T-helper 9 cell (primary cell): ENCODE measurements at regions not wholly inside any gene's neighbourhood (a gene's known extent, or its start where the extent isn't known, plus 50 kb on each side); places are given as distances from the start of the nearest gene placed in this dataset.
"Not testable (repeated sequence)": the region's sequence is repeated elsewhere in the genome, so short reads cannot be mapped to it uniquely, and the experiment has no call there.

ENCODE experiments used
- DNase-seq: peaks from one replicate; pipeline ENCODE4 v3.0.0-alpha.2; 2020

DNA sequence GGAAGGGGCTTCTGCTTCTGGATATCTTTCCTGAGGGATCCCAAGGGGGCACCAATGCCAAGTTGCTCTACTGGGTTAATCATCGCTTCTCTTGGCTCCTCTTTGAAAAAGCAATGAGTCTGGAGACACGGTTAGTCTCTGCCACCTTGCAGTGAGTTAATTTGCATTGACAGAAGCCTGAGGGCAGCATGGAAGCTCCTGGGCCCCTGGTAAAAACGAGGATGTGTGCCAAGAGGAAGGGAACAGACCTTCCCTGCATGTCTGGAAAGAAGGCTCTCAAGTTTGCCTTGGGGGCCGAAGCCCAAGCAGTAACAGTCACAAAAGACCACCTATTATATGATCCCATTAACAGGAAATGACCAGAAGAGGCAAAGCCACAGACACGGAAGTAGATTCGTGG lies 86.7 kb downstream of the IRX5 start:
- DNase-seq: no peak

DNA sequence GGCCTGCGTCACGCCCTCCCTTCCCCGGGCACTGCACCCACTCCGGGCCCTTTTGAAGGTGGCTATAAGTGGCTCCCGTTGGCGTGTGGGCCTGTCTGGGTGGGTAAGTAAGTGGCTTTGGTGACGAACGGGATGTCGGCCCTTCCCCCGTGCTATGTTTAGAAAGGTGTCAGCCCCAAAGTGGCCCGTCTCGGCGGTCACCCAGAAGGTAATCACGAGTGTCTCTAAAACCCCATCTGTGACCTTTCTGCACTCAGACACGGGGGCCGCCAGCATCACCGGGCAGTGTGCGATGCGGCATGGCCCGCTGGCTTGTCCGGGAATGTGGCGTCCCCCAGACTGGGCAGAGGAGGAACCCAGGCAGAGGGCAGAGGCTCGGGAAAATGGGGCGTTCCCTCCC lies 88.2 kb downstream of the IRX5 start:
- no peak for DNase-seq

DNA sequence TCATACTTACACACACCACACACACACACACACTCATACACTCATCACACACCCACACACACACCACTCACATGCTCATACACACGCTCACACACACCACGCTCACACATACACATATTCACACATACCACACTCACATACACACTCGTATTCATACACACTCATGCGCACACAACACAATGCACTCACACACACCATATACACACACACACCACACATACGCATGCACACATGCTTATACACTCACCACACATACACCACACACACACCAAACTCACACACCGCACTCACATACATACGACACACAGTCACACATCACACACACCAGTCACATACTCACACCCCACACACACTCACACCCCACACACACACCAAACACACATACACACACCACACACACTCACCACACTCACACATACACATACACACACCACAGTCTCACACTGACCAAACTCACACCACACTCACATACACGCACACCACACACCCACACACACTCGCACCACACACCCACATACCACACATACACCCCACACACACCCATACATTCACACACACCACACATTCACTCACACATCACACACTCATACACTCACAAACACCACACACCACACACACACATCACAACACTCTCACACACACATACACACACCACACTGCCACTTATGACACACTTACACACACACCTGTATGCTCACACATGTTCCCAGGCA lies 88.9 kb downstream of the IRX5 start:
- DNase-seq: no peak

DNA sequence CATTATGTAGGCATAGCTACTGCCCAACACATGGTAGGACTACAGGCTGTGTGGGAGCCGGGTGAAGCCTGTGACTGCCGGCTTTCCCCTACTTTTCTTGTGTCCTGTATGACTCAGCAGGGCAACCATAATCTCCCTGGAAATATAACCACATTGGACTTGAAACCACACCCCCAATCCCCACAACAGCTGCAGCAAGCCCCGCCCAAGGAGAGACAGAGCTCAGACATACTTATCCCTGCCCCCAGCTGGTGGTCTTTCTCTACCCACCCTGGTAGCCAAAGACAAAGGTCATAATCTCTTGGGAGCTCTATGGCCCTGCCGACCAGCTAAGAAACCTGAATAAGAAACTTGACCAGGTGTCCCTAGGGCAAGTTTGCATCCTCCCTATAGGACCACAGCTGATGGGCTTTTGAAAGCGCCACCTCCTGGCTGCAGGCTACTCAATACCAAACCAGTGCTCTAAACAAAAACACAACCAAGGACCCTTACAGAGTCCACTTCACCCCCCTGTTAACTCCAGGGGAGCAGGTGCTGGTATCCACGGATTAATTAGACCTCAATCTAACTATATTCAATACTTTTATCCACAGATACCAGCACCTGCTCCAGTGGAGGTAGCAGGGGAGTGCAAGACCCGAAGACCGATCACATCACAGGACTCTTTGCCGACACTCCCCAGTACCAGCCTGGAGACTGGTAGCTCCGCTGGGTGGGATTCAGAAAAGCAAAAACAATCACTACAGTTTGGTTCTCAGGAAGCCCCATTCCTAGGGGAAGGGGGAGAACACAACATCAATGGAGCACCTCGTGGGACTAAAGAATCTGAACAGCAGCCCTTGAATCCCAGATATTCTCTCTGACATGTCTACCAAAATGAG lies 91.2 kb downstream of the IRX5 start:
- DNase-seq: no peak

DNA sequence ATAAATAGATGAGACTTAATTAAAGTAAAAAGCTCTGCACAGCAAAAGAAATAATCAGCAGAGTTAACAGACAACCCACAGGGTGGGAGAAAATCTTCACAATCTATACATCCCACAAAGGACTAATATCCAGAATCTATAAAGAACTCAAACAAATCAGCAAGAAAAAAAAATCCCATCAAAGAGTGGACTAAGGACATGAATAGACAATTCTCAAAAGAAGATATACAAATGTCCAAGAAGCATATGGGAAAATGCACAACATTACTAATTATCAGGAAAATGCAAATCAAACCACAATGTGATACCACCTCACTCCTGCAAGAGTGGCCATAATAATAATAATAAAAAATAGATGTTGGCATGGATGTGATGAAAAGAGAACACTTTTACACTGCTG lies 96.6 kb downstream of the IRX5 start:
- not testable (repeated sequence) for DNase-seq

DNA sequence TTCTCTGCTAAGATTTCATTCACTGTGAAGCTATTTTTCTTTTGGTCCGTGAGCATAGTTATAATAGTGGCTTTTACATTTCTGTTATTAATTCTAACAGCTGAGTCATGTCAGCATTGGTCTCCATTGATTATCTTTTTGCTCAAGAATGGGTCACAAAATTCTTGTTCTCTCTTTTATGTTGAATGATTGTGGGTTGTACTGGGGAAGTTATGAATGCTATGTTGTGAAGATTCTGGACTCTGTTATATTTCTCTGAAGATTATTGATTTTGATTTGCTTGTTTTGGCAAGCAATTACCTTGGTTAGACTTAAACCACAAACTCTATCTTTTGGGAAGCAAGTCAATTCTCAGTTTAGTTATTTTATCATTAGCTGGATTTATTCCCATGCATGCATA lies 98.8 kb downstream of the IRX5 start:
- no peak for DNase-seq

DNA sequence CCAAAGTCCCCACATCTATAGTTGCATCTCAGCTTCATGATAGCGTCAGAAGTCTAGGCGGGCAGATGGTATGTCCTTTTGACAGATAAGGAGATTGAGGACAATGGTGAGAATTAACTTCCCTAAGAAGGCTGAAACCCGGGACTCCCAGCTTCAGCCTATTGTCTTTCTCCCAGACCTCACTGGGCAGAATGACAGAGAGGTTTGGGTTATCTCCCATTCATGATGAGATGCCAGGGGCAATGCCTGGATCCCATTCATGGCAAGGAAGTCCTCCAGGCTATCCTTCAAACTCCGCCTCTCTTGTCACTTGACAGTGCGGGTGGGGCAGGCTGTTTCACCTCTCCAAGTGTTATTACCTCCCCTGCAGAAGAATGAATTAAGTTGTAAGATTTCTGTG lies 100.3 kb downstream of the IRX5 start:
- no peak for DNase-seq

DNA sequence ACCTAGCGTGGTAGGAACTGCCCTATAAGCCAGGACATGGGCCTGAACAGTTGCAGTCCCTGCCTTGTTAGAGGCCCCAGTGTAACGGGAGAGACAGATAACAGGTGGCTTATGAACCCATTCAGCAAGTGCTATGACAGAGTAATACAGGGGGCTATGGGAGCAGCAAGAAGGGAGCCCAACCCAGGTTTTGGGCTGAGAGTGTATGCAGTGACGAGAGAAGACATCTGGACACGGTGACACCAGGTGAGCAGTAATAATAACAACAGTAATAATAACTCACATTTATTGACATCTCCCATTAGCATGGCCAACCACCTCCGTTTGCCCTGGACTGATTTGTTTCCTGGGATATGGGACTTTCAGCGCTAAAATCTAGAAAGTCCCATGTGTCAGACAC lies 100.8 kb downstream of the IRX5 start:
- no peak for DNase-seq

DNA sequence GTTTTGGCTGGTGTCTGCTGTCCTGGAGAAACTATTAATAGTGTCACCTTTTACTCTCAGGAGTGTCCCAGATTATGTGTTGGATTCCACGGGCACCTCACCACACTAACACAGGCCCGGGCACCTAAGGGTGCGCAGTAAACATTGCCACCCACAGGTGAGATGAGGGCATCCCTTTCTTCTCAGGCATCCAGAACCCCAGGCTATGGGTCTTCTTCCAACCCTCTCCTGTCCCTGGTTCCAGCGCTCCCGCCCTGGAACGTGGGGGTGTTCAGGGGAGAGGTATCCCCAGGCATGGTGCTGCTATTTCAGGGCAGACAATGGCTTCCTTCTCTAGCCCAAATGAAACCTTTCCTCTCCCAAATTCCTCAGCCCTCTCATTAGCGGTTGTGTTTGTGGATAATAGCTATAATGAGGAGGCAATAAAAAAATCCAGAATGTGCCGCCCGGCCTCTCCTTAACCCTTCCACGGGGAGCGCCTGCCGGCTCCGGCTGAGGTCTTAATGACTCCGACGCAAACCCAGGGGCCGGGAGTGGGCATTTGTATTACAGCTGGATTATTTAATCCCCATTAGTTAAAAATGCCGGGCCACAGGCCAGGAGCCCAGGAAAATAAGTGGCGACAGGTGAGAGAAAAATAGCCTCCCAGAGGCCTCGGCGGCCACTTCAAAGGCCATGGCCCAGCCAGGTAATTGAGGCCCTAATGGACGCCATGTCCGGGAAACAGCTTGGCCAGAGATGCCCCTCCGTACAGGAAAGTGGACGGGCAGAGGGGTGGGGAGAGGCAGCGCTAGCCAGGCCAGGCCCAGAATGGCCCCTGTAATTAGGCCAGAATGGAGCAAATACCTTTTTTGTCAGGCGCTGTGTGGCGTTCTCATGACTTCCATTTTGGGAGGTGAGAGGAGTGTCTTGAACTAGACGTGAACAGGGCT lies 102.8 kb downstream of the IRX5 start:
- DNase-seq: no peak

DNA sequence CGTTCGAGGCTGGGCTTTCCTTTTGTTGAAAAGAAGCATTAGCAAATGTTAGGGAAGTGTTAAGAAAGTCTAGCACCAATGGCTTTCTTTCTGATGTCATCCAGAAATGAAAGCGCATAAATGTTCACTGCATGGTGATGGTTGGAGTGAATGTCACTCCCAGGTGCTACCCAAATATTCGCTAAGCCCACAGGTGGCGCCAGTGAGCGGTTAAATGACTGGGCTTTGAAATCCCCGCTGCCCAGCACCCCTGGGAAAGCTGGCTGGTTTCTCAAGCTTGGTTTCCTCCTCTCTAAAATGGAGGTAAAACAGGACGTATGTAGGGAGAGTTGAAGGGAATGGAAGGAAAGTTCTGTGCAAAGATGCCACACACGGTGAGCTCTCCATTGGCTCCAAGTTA lies 104.4 kb downstream of the IRX5 start:
- DNase-seq: no peak

DNA sequence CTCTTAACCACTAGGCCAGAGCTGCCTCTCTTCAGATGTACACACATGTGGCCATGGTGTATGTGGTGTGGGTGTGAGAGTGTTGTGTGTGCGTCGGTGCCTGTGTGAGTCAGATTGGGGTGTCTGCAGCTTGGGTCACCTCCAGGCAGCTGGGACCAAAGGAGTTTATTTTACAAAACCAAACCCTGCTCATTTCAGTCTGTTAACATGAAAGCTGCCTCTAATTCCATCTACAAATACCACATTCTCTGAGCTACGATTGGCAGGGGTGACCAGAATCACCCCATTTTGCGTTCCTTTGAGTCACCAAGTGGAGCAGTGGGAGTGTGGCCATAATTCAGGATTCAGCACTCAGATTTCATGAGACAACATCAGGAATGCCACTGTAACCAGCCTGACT lies 105.3 kb downstream of the IRX5 start:
- no peak for DNase-seq

DNA sequence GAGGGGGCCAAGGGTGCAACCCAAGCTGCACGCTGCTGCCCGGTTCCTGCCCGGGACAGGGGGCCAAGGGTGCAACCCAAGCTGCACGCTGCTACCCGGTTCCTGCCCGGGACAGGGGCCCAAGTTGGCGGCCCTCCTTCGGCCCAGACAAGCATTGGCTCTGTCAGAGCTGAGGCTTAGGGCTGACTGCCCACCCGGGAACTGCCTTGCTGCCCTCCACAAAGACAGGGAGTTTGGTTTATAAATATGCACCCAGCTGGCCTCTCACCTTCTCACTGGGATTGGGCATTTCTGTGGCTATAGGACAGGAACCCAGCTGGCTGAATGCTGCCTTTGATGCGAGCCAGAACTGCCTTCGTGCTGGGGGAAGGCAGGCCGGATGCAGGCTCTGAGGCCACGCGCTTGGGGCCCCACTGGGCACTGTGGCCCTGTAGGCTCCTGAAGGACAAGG lies 105.7 kb downstream of the IRX5 start:
- no peak for DNase-seq

DNA sequence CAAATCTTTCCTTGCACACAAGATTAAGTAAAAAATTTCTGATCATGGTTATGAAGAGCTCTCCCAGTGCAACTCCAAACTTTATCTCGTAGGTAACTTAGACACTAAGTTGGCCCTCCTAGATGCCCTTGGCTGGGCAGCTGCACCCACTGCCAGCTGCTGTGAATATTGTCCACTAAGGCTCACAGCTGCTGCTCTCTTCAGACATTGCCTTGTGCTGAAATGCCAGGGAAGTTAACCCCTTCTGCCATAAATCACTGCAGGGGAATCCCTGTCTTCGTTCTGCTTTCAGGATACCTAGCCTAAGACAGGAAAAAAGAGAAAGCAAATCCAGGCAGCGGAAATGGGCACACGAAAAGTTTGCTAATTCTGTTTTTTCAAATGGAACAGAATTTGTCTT lies 106.4 kb downstream of the IRX5 start:
- no peak for DNase-seq

DNA sequence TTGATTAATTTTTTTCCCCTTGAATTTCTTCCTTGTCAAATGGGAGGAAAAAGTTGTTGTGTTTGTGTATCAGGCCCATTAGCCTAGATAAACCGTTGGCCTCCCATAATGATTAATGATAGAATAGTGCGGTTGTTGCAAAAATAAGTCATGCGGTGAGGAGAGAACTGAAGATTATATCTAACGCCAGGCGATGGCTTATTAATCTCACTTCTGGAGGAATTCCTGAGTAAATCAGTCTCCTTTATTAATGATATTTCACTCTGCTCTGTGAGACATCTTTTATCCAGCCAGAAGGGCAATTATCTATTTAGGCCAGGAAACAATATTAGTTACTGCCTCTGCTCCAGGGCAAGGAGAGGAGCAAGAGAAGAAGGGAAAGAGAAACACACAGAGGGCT lies 107.3 kb downstream of the IRX5 start:
- no peak for DNase-seq

DNA sequence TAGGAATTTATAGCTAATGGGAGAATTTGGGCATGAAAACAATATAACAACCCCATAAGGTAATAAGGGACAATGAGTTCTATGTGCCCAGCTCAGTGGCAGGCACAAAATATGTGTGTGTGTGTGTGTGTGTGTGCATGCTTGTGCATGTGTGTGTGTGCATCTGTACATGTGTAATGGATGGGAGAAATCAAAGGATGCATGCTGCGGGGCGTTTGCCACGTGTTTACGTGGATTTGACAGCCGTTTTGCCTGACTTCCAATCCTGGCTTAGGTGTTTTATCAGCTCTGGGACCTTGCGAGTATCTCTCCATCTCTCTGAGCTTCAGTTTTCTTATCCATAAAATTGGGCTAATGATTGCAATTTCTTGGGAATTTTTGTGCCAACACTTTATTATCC lies 108.4 kb downstream of the IRX5 start:
- DNase-seq: no peak

DNA sequence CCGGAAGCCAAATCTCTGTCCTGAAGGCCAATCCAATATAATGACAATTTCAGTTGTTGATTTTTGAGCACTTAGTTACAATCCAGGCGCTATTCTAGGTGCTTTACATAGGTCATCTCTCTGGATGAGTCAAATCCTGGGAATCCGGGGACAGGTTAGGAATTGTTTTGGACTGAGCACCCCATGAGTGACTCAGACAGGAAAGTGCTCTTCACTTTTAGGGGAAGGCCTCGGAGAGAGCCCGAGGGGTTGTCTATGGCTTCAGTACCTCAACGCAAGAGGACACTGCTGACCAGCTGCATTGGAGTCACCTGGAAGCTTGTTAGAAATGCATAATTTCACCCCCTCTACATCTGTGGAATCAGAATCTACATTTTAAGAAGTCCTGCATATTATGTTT lies 108.8 kb downstream of the IRX5 start:
- DNase-seq: no peak

DNA sequence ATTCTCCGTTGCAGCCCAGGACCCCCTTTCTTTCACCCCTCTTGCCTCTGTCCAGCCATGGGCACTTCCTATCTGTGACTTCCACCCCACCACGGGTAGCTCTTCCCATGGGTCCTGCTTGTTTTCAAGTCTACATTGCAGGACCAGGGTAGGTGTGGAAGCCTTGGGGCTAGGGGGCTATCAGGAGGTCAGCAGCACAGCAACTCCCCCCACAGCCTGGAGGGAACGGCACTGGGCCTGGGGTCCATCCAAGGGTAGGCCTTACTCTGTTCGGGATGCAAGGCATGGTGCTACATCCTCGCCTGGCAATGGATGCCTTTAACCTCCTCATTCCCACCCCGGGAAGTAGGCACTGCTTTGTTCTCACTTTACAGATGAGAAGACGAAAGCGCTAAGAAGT lies 109.3 kb downstream of the IRX5 start:
- DNase-seq: no peak

DNA sequence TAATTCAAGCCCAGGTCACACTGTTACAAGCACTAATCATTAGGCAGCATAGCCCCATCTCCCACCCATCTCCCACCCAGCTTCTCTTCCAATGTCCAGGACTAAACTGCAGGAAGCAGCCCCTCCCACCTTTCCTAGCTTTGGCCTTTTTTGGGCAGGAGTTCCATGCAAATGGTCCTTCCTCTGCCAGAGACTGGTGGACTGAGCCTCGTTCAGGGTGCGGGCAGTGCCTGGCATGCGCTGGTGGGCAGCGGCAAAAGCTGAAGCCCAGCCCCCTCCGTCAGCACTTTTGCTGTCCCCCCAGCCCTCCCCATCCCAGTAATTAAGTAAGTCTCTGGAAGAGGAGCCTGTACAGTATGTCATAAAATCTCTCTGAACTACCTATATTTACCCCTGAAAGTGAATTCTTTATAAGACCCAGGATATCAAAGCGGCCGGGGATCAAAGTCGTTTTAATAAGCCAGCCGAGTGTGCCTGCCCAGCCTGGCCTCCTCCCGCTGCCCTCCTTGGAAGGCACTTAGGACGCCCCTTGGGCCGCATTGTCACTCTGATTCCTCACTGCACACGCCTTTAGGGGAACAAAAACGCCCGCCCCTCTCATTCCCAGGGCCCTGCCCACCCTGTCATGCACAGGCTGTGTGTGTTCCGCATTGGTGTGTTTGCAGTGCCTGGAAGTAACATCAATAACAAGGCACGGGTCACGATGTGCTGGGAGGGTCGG lies 109.9 kb downstream of the IRX5 start:
- no peak for DNase-seq

DNA sequence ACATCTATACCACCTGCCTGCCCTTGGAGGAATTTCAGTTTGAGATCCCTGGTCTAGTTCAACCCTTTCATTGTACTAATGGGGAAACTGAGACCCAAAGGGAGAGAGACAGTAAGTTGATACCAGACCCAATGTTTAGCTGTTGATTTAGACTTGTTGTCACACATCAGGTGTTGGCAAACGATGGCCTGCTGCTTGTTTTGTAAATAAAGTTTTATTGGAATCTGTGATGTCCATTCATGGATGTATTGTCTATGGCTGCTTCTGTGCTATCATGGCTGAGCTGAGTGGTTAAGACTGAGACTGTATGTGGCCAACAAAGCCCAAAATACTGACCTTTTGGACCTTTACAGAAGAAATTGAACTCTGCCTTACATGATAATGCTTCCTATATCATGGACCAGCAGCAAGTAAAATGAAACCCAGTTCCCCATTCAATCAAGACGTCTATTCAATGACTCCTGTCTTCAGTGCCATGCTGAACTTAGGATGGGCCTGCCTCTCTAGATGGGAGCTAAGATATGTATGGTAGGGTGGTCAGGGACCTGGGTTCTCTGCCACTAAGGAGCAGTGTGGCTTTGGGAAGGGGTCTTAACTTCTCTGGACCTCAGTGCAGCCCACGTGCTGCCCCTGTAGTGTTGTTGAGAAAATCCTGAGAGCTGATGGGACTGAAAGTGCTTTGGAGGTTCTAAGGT lies 111.0 kb downstream of the IRX5 start:
- DNase-seq: no peak

DNA sequence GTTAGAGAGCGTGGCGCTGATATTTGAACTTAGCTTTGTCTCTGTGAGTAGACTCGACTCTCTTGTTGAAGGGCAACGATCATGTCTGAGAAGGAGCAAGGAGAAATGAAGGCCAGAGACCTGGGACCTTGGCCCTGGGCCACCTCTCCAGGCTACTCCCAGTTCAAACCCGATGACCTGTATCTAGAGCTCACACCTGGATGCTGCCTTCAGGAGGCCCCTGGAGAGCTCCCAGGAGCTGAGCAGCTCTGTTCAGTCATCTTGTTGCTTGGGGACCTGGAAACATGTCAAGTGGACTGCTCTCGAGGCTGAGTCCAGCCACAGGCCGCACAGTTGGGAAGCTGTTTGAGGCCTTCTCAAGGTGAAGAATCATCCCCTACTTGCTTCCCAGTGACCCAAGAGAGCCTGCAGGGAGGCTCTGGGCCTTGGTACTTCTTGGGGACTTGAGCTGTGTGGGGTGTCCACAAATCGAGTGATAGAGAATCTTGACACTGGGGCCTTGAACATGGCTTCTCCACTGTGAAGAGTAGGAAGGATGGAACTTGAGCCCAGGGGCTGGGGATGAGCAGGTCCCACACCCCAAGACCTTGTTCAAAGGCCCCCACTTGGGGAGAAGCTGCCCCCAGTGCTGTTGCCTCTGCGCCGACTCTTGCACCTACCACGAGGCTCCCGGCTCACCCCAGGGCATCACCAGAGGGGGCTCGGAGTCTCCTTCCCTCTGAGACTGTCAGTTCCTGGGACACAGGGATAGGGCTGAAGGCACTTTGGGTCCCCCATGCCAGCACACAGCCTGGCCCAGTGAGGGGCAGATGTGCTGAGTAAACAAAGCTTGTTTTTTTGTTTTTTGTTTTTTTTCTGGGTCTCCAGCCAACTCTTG lies 112.1 kb downstream of the IRX5 start:
- DNase-seq: no peak

DNA sequence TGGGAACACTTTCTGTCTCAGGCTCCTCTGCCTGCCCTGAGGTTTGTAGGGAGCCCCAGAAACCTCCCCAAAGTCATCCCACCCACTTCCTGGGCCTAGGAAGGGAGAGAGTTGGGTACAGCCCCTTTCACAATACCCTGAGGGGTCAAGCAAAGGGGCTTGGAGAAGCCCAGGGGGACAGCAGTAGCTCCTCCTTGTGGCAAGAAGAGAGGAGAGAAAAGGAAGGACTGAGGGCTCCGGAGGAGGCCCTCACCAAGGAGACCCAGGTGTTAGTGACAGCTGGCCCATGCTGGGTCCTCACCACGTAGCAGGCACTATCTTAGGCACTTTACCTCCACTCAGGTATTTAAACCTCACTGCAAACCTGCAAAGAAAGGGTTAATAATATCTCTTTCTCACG lies 112.8 kb downstream of the IRX5 start:
- no peak for DNase-seq
